Spleen (tissue), 11 donors: ENCODE measurements at regions not wholly inside any gene's neighbourhood (a gene's known extent, or its start where the extent isn't known, plus 50 kb on each side); places are given as distances from the start of the nearest gene placed in this dataset.

Experiments
- DNase-seq: peaks from one replicate; pipeline ENCODE4 v3.0.0-alpha.2; 2020
- H3K27ac ChIP-seq, 8 donors: fragments of 200-600 bp; sonication (generic) in 7 of 8; 1 replicate in 4 of 8; 2 replicates in 4 of 8; pipeline versions ENCODE4 v1.5.0 to v1.8.0; 2016 to 2021; ENCODE audit warnings: inconsistent platforms in 4 of 8, mild to moderate bottlenecking in 4 of 8, moderate library complexity in 1 of 8
- H3K27me3 ChIP-seq, 7 donors: fragments of 200-600 bp; sonication (generic) in 6 of 7; replicated peaks in 1 of 7; 1 replicate in 4 of 7; 2 replicates in 3 of 7; pipeline versions ENCODE4 v1.5.0 to v1.8.0; 2016 to 2021; ENCODE audit warnings: inconsistent platforms in 3 of 7, mild to moderate bottlenecking in 1 of 7
- H3K36me3 ChIP-seq, 6 donors: fragments of 200-600 bp; sonication (generic) in 5 of 6; 1 replicate in 4 of 6; 2 replicates in 2 of 6; pipeline versions ENCODE4 v1.5.0 to v1.8.0; 2016 to 2021; ENCODE audit warnings: inconsistent platforms in 2 of 6
- H3K4me1 ChIP-seq, 6 donors: fragments of 200-600 bp; sonication (generic) in 5 of 6; 1 replicate in 3 of 6; 2 replicates in 3 of 6; pipeline versions ENCODE4 v1.5.0 to v1.8.0; 2016 to 2021; ENCODE audit warnings: inconsistent platforms in 3 of 6
- H3K4me3 ChIP-seq, 8 donors: fragments of 200-600 bp; sonication (generic) in 7 of 8; 1 replicate in 4 of 8; 2 replicates in 4 of 8; pipeline versions ENCODE4 v1.5.0 to v1.8.0; 2016 to 2021; ENCODE audit warnings: inconsistent platforms in 4 of 8, mild to moderate bottlenecking in 4 of 8, moderate library complexity in 2 of 8
- H3K9me3 ChIP-seq, 8 donors: fragments of 200-600 bp; sonication (generic) in 7 of 8; 1 replicate in 4 of 8; 2 replicates in 4 of 8; pipeline versions ENCODE4 v1.5.0 to v1.8.0; 2016 to 2021; ENCODE audit warnings: inconsistent platforms in 4 of 8
- POLR2A ChIP-seq, 3 donors: fragments of 450-650 bp; IDR thresholded peaks; one replicate each; pipeline ENCODE4 v1.5.1; 2017; ENCODE audit warnings: antibody characterized with exemption in 3 of 3, mild to moderate bottlenecking in 1 of 3
- POLR2AphosphoS5 ChIP-seq, 3 donors: sonication (generic); formaldehyde crosslinking; IDR thresholded peaks; one replicate each; pipeline ENCODE4 v1.5.1; 2017; ENCODE audit warnings: antibody characterized with exemption in 3 of 3
- WGBS, 5 donors: extraction: QIAGEN DNeasy Blood & Tissue Kit in 3 of 5; methylation state at CpG; one replicate each; pipeline versions ENCODE4 v1.1.5 to v1.1.7; 2013 to 2018; 5-methylcytosine and 5-hydroxymethylcytosine counted together
- intact Hi-C: fragments of 100-400 bp; cut with DNase I; formaldehyde crosslinking; loops from one replicate; pipeline ENCODE4 v1.15.0; 2023; ENCODE audit warnings: low total_unique reads
- TF ChIP-seq, protein P1 (sequence below), 11 experiments: fragments of 200-600 bp in 7 of 11; fragments of 450-650 bp in 4 of 11; sonication (generic) in 4 of 11; IDR thresholded peaks in 8 of 11; conservative IDR thresholded peaks in 3 of 11; 1 replicate in 7 of 11; 2 replicates in 4 of 11; pipeline versions ENCODE4 v1.4.0 to v1.8.0; 2016 to 2021; ENCODE audit warnings: antibody characterized with exemption in 11 of 11, inconsistent platforms in 4 of 11, mild to moderate bottlenecking in 1 of 11
- donor health status: healthy with polysubstance abuse.
- donor health status: DM: no; HTN: no; CAD: no; lungs with moderate emphysema.
- donor health status: DM: no; HTN: no; CAD: no.
- donor health status: Bipolar disorder and iron deficiency.
- donor health status: healthy.
- donor health status: DM: no; HTN: no; CAD: no.
- donor health status: DM: yes; HTN: yes; CAD: no.

DNA sequence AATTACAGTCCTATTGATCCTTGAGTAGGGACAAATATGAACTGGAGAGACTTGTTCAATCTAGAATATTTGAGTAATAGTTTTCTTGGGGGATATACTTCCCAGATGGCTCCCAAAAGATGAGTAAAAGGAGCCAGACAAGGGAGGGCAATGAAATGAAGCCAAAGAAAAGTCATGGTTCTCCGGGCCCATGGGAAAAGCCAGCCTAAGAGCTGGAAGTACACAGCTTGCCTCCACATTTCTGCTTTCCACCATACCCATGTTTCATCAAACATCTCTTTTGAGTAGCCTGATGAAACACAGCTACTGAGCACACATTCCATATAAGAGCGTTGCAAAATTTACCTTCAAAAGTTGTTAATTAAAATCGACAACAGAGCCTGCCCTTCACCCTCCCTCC lies 535.0 kb upstream of the FZD8 start:
- DNase-seq = no peak
- H3K27me3 ChIP-seq = no peaks in the 10 kb centered on the region
- H3K4me3 ChIP-seq = no peak overlapping the region
- 82 to 96% (median 91%) methylated on average over 3 of the region's 3 CpGs for WGBS, 5 donors
- peaks cover 2 to 15% (median 7%) of the 10 kb centered on the region in 6 donors for H3K4me1 ChIP-seq
- H3K9me3 ChIP-seq = peaks cover 0 to 10% (median 0%) of the 10 kb centered on the region in 8 donors
- no peak for TF ChIP-seq POLR2A (IDR thresholded peaks at IDR 0.05)
- TF ChIP-seq POLR2AphosphoS5 (IDR thresholded peaks at IDR 0.05) = no peak
- TF ChIP-seq, protein P1, sequence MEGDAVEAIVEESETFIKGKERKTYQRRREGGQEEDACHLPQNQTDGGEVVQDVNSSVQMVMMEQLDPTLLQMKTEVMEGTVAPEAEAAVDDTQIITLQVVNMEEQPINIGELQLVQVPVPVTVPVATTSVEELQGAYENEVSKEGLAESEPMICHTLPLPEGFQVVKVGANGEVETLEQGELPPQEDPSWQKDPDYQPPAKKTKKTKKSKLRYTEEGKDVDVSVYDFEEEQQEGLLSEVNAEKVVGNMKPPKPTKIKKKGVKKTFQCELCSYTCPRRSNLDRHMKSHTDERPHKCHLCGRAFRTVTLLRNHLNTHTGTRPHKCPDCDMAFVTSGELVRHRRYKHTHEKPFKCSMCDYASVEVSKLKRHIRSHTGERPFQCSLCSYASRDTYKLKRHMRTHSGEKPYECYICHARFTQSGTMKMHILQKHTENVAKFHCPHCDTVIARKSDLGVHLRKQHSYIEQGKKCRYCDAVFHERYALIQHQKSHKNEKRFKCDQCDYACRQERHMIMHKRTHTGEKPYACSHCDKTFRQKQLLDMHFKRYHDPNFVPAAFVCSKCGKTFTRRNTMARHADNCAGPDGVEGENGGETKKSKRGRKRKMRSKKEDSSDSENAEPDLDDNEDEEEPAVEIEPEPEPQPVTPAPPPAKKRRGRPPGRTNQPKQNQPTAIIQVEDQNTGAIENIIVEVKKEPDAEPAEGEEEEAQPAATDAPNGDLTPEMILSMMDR (IDR thresholded peaks at IDR 0.05 in 8 of 11, conservative IDR thresholded peaks at IDR 0.05 in 3 of 11) = no peak
- intact Hi-C loops = no loop called here
- no peaks in the 10 kb centered on the region for H3K36me3 ChIP-seq
- H3K27ac ChIP-seq = no peak overlapping the region

DNA sequence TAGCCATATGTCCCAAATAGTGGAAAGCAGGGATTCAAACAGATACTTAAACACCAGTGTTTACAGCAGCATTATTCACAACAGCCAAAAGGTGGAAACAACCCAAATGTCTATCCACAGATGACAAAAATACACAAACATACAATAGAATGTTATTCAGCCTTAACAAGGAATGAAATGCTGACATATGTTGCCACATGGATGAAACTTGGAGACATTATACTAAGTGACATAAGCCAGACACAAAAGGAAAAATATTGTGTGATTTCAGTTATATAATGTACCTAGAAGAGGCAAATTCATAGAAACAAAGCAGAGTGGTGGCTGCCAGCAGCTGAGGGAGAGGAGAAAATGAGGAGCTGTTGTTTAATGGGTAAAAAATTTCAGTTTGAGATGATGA lies 533.9 kb upstream of the FZD8 start:
- no peak for TF ChIP-seq POLR2A (IDR thresholded peaks at IDR 0.05)
- TF ChIP-seq, protein P1 (IDR thresholded peaks at IDR 0.05 in 8 of 11, conservative IDR thresholded peaks at IDR 0.05 in 3 of 11) = no peak
- no peak for TF ChIP-seq POLR2AphosphoS5 (IDR thresholded peaks at IDR 0.05)
- Histone ChIP-seq H3K4me1 (peaks cover 0 to 19% (median 6%) of the 10 kb centered on the region in 6 donors), H3K27me3 (no peaks in the 10 kb centered on the region), H3K4me3 (no peak overlapping the region), H3K36me3 (no peaks in the 10 kb centered on the region), H3K27ac (no peak overlapping the region), H3K9me3 (peaks cover 0 to 10% (median 0%) of the 10 kb centered on the region in 8 donors)
- no peak for DNase-seq
- intact Hi-C loops = no loop called here

DNA sequence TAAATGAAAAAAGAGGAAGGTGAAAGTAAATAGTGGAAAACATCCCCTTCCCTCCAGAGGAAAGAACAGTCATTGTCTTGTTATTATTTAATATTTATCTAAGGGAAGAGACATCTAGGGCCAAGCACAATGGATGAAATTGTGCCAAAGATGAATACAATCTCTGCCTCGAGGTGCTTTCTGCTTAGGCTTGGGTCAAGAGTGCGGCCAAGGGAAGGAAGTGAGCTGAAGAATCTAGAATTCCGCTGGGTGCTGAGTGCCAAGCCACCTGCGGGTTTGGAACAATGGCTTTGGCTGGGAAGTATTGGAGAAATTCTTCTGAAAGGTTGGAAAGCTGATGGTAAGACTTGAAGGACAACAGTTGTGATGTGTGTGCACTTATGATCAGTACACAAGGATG lies 531.3 kb upstream of the FZD8 start:
- DNase-seq = no peak
- Histone ChIP-seq H3K36me3 (no peaks in the 10 kb centered on the region), H3K4me1 (peaks cover 0 to 21% (median 6%) of the 10 kb centered on the region in 6 donors), H3K4me3 (no peak overlapping the region), H3K9me3 (no peaks in the 10 kb centered on the region), H3K27ac (no peak overlapping the region), H3K27me3 (no peaks in the 10 kb centered on the region)
- intact Hi-C loops = no loop called here
- TF ChIP-seq POLR2A (IDR thresholded peaks at IDR 0.05) (no peak), POLR2AphosphoS5 (IDR thresholded peaks at IDR 0.05) (no peak)
- TF ChIP-seq, protein P1 (IDR thresholded peaks at IDR 0.05 in 8 of 11, conservative IDR thresholded peaks at IDR 0.05 in 3 of 11) = no peak
- WGBS, 5 donors = 32 to 50% (median 43%) methylated on average over 4 of the region's 4 CpGs

DNA sequence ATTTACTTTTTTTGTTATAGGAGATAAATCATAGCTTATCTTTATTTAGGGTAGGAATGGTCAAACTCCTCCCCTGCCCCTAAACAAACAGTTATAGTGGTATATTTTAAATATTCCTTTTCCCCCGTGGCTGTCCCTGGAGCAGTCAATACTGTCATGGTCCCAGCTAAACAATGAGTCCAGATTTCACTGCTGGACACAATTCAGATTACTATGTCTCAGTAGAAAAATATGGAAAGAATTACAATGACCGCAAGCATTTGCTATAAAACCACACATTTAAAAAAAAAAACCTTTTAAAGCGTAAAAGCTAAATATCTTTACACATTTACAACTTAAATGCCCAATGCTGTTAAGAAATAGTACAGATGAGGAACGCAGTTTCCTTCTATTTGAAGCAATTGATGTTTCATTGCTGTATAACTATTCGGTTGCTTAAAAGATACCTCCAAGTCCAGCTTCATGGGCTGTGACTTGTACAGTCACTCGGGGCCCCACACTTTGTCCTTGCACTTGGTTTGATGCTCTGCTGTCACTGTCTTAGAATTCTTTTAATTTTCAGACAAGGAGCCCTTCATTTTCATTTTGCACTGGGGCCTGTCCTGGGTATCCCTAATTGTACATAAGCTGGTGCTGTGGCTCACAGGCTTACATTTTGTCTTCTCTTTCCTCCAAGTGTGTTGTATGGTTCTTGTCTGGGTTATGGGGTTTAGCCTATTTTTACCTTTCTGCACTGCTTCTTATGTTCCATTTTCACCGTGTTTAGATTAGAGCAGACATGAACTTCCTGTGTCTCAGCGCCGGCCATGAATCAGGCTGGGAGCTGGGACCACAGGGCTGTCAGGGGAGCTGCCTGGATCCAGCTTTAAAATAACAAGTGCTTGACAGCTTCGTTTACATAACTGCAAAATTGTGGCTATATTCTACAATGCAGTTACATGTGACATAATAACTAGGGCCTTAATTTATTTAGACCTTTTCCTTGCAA lies 530.2 kb upstream of the FZD8 start:
- Histone ChIP-seq H3K36me3 (no peaks in the 10 kb centered on the region), H3K9me3 (no peaks in the 10 kb centered on the region), H3K27ac (peak overlapping the region in 3 of 8 donors; percentile 4 to 28 (median 6)), H3K27me3 (no peaks in the 10 kb centered on the region), H3K4me3 (no peak overlapping the region), H3K4me1 (peaks cover 0 to 21% (median 6%) of the 10 kb centered on the region in 6 donors)
- intact Hi-C loops = no loop called here
- WGBS, 5 donors = 38 to 51% (median 45%) methylated on average over 10 of the region's 10 CpGs
- no peak for DNase-seq
- no peak for TF ChIP-seq POLR2A (IDR thresholded peaks at IDR 0.05)
- TF ChIP-seq, protein P1 (IDR thresholded peaks at IDR 0.05 in 8 of 11, conservative IDR thresholded peaks at IDR 0.05 in 3 of 11) = no peak
- TF ChIP-seq POLR2AphosphoS5 (IDR thresholded peaks at IDR 0.05) = no peak
